HAP-1 (cell line): ENCODE measurements at regions not wholly inside any gene's neighbourhood (a gene's known extent, or its start where the extent isn't known, plus 50 kb on each side); places are given as distances from the start of the nearest gene placed in this dataset.
"Not testable (repeated sequence)": the region's sequence is repeated elsewhere in the genome, so short reads cannot be mapped to it uniquely, and the experiment has no call there.

Experiments used
- DNase-seq, 2 experiments: peaks; one replicate each; pipeline ENCODE4 v3.0.0-alpha.2; 2016 to 2020; ENCODE audit warnings: low spot score in 2 of 2
- H3K27me3 ChIP-seq: fragments of 250-450 bp; sonication (Bioruptor Pico); 2 replicates; pipeline ENCODE4 v1.5.1; 2020; ENCODE audit warnings: low read depth, mild to moderate bottlenecking, moderate library complexity
- H3K36me3 ChIP-seq: fragments of 250-450 bp; sonication (Bioruptor Pico); replicated peaks from 2 replicates; pipeline ENCODE4 v1.5.1; 2020; ENCODE audit warnings: mild to moderate bottlenecking
- H3K4me1 ChIP-seq: fragments of 250-450 bp; sonication (Bioruptor Pico); 2 replicates; pipeline ENCODE4 v1.5.1; 2020; ENCODE audit warnings: mild to moderate bottlenecking
- H3K4me3 ChIP-seq: fragments of 250-450 bp; sonication (Bioruptor Pico); 2 replicates; pipeline ENCODE4 v1.5.1; 2020; ENCODE audit warnings: mild to moderate bottlenecking, moderate library complexity
- H3K9me3 ChIP-seq: fragments of 250-450 bp; sonication (Bioruptor Pico); 2 replicates; pipeline ENCODE4 v1.5.1; 2020; ENCODE audit warnings: mild to moderate bottlenecking, moderate library complexity
- in situ Hi-C: fragments of 300-500 bp; cut with MboI; formaldehyde crosslinking; loops from 3 replicates; pipeline ENCODE4 v1.14.3; 2020; ENCODE audit warnings: low sequenced_read_pairs, inconsistent platforms, mixed read lengths

- in situ Hi-C loops, result no loop called here
- no peak overlapping the region for H3K4me3 ChIP-seq
- no peaks in the 10 kb centered on the region for H3K9me3 ChIP-seq
- DNase-seq, result no peak
- H3K27me3 ChIP-seq, result no peaks in the 10 kb centered on the region
- H3K4me1 ChIP-seq, result no peaks in the 10 kb centered on the region
- H3K36me3 ChIP-seq, result no peaks in the 10 kb centered on the region
Observed at GRCh38 chrX:1876041-1876440, 261.2 kb downstream of the ASMT start.

GRCh38 chrX:1877780-1878179 is 262.9 kb downstream of the ASMT start:
- no peaks in the 10 kb centered on the region for H3K9me3 ChIP-seq
- in situ Hi-C loops, result no loop called here
- no peak overlapping the region for H3K4me3 ChIP-seq

DNA sequence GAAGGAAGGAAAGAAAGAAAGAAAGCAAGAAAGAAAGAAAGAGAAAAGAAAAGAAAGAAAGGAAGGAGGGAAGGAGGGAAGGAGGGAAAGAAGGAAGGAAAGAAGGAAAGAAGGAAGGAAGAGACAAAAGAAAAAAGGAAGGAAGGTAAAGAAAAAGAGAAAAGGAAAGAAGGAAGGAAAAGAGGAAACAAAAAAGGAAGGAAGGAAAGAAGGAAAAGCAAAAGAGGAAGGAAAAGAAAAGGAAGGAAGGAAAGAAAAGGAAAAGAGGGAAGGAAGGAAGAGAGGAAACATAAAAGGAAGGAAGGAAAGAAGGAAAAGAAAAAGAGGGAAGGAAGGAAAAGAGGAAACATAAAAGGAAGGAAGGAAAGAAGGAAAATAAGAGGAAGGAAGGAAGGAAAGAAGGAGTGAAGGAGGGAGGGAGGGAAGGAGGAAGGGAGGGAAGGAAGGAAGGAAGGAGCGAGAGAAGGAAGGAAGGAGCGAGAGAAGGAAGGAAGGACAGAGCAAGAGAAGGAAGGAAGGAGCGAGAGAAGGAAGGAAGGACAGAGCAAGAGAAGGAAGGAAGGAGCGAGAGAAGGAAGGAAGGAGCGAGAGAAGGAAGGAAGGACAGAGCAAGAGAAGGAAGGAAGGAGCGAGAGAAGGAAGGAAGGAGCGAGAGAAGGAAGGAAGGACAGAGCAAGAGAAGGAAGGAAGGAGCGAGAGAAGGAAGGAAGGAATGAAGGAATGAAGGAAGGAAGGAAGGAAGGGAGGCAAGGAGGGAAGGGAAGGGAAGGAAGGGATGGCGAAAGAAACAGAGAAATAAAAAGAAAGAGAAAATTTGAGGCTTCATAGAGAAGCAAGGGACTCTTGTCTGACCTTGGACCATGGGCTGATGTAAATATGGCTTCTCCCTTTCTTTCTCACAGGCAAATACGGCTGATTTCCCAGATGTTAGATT is 266.3 kb downstream of the ASMT start:
- H3K9me3 ChIP-seq, H3K4me1 ChIP-seq, H3K27me3 ChIP-seq, H3K4me3 ChIP-seq, in situ Hi-C loops, H3K36me3 ChIP-seq, DNase-seq: not testable (repeated sequence)

More at GRCh38 chrX:1877780-1878179, 262.9 kb downstream of the ASMT start:
- DNase-seq, result no peak
- Histone ChIP-seq H3K27me3 (no peaks in the 10 kb centered on the region), H3K36me3 (no peaks in the 10 kb centered on the region), H3K4me1 (no peaks in the 10 kb centered on the region)

GRCh38 chrX:1883772-1884171 is 268.9 kb downstream of the ASMT start:
- Histone ChIP-seq H3K9me3 (no peaks in the 10 kb centered on the region), H3K4me1 (no peaks in the 10 kb centered on the region), H3K36me3 (no peaks in the 10 kb centered on the region), H3K4me3 (no peak overlapping the region), H3K27me3 (no peaks in the 10 kb centered on the region)
- no peak for DNase-seq
- in situ Hi-C loops, result no loop called here

GRCh38 chrX:1884446-1884845 is 269.6 kb downstream of the ASMT start:
- no peak for DNase-seq
- Histone ChIP-seq H3K4me1 (no peaks in the 10 kb centered on the region), H3K4me3 (no peak overlapping the region), H3K36me3 (no peaks in the 10 kb centered on the region), H3K9me3 (no peaks in the 10 kb centered on the region), H3K27me3 (no peaks in the 10 kb centered on the region)
- in situ Hi-C loops, result no loop called here

DNA sequence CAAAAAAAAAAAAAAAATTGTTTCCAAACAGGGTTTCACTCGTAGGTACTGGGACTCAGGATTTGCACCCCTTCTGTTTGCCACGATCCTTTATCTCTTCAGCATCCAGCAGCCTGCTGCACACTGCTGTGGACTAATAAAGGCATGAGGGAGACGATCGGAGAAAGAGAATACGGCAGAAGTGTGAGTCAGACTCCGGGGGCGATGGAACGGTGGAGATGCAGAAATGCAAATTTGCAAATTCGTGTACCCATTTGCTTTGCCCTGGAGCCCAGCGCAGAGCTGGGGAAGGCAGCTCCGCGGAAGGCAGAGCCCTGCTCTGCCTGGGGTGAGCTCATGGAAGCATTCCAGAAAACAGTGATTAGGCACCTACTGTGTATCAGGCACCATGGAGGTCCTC is 270.3 kb downstream of the ASMT start:
- in situ Hi-C loops, result no loop called here
- DNase-seq, result no peak
- Histone ChIP-seq H3K27me3 (no peaks in the 10 kb centered on the region), H3K36me3 (no peaks in the 10 kb centered on the region), H3K4me1 (no peaks in the 10 kb centered on the region), H3K4me3 (no peak overlapping the region), H3K9me3 (no peaks in the 10 kb centered on the region)

- DNase-seq, H3K9me3 ChIP-seq, H3K36me3 ChIP-seq, H3K4me3 ChIP-seq, H3K27me3 ChIP-seq, H3K4me1 ChIP-seq, in situ Hi-C loops: not testable (repeated sequence)
Observed at GRCh38 chrX:1888305-1888704, 273.4 kb downstream of the ASMT start.

DNA sequence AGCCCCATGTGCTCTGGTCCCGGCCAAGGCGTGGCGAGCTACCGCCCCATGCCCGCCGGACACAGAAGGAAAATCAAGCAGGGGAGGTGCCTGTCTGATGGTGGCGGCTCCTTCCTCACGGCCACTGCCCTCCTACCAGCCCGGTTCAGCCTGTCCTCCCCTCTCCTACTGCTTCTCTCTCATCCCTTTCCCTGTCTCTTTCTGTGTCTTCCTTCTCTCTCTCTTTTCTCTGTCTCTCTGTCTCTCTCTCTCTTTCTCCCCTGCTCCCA is 279.1 kb downstream of the ASMT start:
- Histone ChIP-seq H3K9me3 (no peaks in the 10 kb centered on the region), H3K36me3 (no peaks in the 10 kb centered on the region), H3K4me3 (no peak overlapping the region), H3K4me1 (no peaks in the 10 kb centered on the region), H3K27me3 (no peaks in the 10 kb centered on the region)
- no peak for DNase-seq
- in situ Hi-C loops, result no loop called here

DNA sequence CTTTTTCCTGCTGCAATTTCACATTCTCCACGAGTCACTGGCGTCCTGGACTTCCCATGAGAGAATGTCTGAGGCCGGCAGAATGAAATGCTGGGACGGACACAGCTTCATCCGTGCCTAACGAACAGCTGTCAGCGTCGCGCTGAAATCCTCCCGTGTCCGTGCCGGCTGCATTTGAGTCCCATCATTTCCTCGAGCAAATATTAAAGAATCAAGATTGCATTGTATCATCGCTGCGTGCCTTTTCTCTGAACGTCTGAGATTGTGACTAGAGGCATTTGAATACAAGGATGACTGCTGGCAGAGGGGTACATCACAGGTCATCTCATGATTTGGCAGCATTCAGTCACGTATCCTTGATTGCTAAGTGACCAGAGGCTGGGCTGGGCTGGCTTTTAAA is 279.9 kb downstream of the ASMT start:
- Histone ChIP-seq H3K9me3 (no peaks in the 10 kb centered on the region), H3K36me3 (no peaks in the 10 kb centered on the region), H3K4me1 (no peaks in the 10 kb centered on the region), H3K4me3 (no peak overlapping the region), H3K27me3 (no peaks in the 10 kb centered on the region)
- no peak for DNase-seq
- in situ Hi-C loops, result no loop called here

DNA sequence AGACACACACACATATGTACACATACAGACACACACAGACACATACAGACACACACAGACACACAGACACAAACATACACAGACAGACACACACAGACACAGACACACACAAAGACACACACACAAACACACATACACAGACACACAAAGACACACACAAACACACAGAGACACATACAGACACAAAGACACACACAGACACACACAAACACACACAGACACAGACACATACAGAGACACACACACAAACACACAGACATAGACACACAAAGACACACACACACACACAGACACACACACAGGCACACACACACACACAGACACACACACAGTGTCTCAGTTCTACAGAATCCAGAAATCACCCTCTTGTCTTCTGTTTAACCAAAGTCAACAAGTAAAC is 280.7 kb downstream of the ASMT start:
- H3K4me1 ChIP-seq, result no peaks in the 10 kb centered on the region
- DNase-seq, result no peak
- H3K4me3 ChIP-seq, result no peak overlapping the region
- no peaks in the 10 kb centered on the region for H3K9me3 ChIP-seq
- H3K36me3 ChIP-seq, result no peaks in the 10 kb centered on the region
- H3K27me3 ChIP-seq, result no peaks in the 10 kb centered on the region
- in situ Hi-C loops, result no loop called here

- Histone ChIP-seq H3K36me3 (no peaks in the 10 kb centered on the region), H3K4me1 (no peaks in the 10 kb centered on the region), H3K27me3 (no peaks in the 10 kb centered on the region), H3K9me3 (no peaks in the 10 kb centered on the region), H3K4me3 (no peak overlapping the region)
- in situ Hi-C loops, result no loop called here
- no peak for DNase-seq
Observed at GRCh38 chrX:1899841-1900240, 285.0 kb downstream of the ASMT start.

GRCh38 chrX:1902901-1903235 is 288.0 kb downstream of the ASMT start:
- no peaks in the 10 kb centered on the region for H3K36me3 ChIP-seq
- H3K9me3 ChIP-seq, result no peaks in the 10 kb centered on the region
- DNase-seq, result no peak
- no peak overlapping the region for H3K4me3 ChIP-seq
- H3K27me3 ChIP-seq, result no peaks in the 10 kb centered on the region
- H3K4me1 ChIP-seq, result no peaks in the 10 kb centered on the region
- in situ Hi-C loops, result no loop called here

GRCh38 chrX:1903236-1903935 is 288.5 kb downstream of the ASMT start:
- Histone ChIP-seq H3K36me3 (no peaks in the 10 kb centered on the region), H3K4me3 (no peak overlapping the region), H3K4me1 (no peaks in the 10 kb centered on the region), H3K27me3 (no peaks in the 10 kb centered on the region), H3K9me3 (no peaks in the 10 kb centered on the region)
- in situ Hi-C loops, result no loop called here
- no peak for DNase-seq

DNA sequence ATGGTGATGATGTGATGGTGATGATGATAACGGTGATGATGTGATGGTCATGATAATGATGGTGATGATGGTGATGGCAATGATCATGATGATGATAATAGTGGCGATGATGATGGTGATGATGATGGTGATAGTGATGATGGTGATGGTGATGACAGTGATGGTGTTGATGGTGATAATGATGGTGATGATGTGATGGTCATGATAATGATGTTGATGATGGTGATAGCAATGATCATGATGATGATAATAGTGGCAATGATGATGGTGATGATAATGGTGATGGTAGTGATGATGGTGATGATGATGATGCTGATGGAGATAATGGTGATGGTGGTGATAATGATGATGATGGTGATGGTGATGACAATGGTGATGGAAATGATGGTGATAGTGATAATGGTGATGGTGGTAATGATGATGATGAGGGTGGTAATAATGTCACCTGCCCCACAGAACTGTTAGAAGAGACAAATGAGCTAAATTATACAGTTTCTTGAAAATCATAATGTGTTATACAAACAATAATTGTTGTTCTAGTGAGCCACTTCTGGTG is 289.9 kb downstream of the ASMT start:
- Histone ChIP-seq H3K9me3 (no peaks in the 10 kb centered on the region), H3K36me3 (no peaks in the 10 kb centered on the region), H3K27me3 (no peaks in the 10 kb centered on the region), H3K4me1 (no peaks in the 10 kb centered on the region), H3K4me3 (no peak overlapping the region)
- DNase-seq, result no peak
- in situ Hi-C loops, result no loop called here
